ENCODE measurements at regions not wholly inside any gene's neighbourhood (a gene's known extent, or its start where the extent isn't known, plus 50 kb on each side); places are given as distances from the start of the nearest gene placed in this dataset.
"Not testable (repeated sequence)": the region's sequence is repeated elsewhere in the genome, so short reads cannot be mapped to it uniquely, and the experiment has no call there.

DNA sequence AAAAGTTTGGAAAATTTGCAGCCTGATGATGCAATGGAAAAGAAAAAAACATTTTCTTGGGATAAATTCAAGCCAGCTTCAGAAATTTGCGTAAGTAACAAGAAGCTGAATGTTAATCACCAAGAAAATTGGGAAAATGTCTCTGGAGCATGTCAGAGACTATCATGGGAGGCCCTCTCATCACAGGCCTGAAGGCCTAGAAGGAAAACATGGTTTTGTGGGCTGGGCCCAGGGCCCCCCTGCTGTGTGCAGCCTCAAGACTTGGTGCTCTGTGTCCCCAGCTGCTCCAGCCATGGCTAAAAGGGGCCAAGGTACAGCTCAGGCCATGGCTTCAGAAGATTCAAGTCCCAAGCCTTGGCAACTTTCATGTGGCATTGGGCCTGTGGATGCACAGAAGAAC lies 1049.8 kb upstream of the GRIA3 start:
- Histone ChIP-seq H3K9me3 (ENCODE audit: control insufficient read depth, low read depth, low read length) (no peaks in the 10 kb centered on the region), H3K27me3 (ENCODE audit: control insufficient read depth, insufficient read depth, low read length) (no peaks in the 10 kb centered on the region), H3K4me3 (ENCODE audit: low read length) (no peak overlapping the region), H3K36me3 (ENCODE audit: control insufficient read depth, insufficient read depth, low read length) (no peaks in the 10 kb centered on the region), H3K27ac (ENCODE audit: low read length) (no peak overlapping the region), H3K4me1 (ENCODE audit: control insufficient read depth, insufficient read depth, low read length) (no peaks in the 10 kb centered on the region)
- DNase-seq, result no peak
- WGBS (ENCODE audit: insufficient coverage, low lambda C conversion rate), result no CpG with 5 or more reads among the region's 1 CpG

DNA sequence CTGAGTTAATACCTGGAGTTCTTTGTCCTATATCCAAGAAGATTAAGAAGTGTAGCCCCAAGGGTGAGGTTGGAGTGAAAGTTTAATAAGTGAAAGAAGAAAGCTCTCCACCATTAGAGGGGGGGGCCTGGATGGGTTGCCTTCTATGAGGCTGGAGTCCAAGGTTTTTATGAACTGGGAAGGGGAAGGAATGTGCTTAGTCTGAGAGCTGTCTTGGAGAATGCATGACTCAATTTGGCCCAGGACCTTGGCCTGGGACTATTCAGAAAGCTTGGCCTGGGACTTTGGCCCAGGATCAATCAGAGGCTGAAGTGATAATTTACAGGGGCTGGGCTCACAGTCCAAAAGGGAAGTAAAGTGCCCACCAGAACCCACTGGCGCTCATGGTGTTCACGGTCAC lies 1049.0 kb upstream of the GRIA3 start:
- Histone ChIP-seq H3K9me3 (ENCODE audit: control insufficient read depth, low read depth, low read length) (no peaks in the 10 kb centered on the region), H3K36me3 (ENCODE audit: control insufficient read depth, insufficient read depth, low read length) (no peaks in the 10 kb centered on the region), H3K4me3 (ENCODE audit: low read length) (no peak overlapping the region), H3K27ac (ENCODE audit: low read length) (no peak overlapping the region), H3K4me1 (ENCODE audit: control insufficient read depth, insufficient read depth, low read length) (no peaks in the 10 kb centered on the region), H3K27me3 (ENCODE audit: control insufficient read depth, insufficient read depth, low read length) (no peaks in the 10 kb centered on the region)
- WGBS (ENCODE audit: insufficient coverage, low lambda C conversion rate), result no CpG with 5 or more reads among the region's 2 CpGs
- no peak for DNase-seq

- not testable (repeated sequence) for H3K4me1 ChIP-seq (ENCODE audit: control insufficient read depth, insufficient read depth, low read length); H3K27ac ChIP-seq (ENCODE audit: low read length); H3K4me3 ChIP-seq (ENCODE audit: low read length); H3K36me3 ChIP-seq (ENCODE audit: control insufficient read depth, insufficient read depth, low read length); H3K27me3 ChIP-seq (ENCODE audit: control insufficient read depth, insufficient read depth, low read length); H3K9me3 ChIP-seq (ENCODE audit: control insufficient read depth, low read depth, low read length); DNase-seq
- WGBS (ENCODE audit: insufficient coverage, low lambda C conversion rate), result no CpG with 5 or more reads among the region's 5 CpGs
Measured at GRCh38 chrX:122140219-122140618, 1043.9 kb upstream of the GRIA3 start.

DNA sequence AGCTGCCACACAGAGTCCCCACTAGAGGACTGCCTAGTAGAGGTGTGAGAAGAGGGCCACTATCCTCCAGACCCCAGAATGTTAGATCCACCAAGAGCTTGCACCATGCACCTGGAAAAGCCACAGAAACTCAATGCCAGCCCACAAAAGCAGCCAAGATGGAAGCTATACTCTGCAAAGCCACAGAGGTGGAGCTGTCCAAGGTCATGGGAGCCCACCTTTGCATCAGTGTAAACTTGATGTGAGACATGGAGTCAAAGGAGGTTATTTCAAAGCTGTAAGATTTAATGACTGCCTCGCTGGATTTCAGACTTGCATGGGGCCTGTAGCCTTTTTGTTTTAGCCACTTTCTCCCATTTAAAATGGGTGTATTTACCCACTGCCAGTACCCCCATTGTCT lies 1030.1 kb upstream of the GRIA3 start:
- no peak overlapping the region for H3K27ac ChIP-seq (ENCODE audit: low read length)
- no peak overlapping the region for H3K4me3 ChIP-seq (ENCODE audit: low read length)
- no peaks in the 10 kb centered on the region for H3K36me3 ChIP-seq (ENCODE audit: control insufficient read depth, insufficient read depth, low read length)
- H3K4me1 ChIP-seq (ENCODE audit: control insufficient read depth, insufficient read depth, low read length), result no peaks in the 10 kb centered on the region
- DNase-seq, result no peak
- H3K9me3 ChIP-seq (ENCODE audit: control insufficient read depth, low read depth, low read length), result no peaks in the 10 kb centered on the region
- WGBS (ENCODE audit: insufficient coverage, low lambda C conversion rate), result no CpG with 5 or more reads among the region's 1 CpG
- H3K27me3 ChIP-seq (ENCODE audit: control insufficient read depth, insufficient read depth, low read length), result no peaks in the 10 kb centered on the region

DNA sequence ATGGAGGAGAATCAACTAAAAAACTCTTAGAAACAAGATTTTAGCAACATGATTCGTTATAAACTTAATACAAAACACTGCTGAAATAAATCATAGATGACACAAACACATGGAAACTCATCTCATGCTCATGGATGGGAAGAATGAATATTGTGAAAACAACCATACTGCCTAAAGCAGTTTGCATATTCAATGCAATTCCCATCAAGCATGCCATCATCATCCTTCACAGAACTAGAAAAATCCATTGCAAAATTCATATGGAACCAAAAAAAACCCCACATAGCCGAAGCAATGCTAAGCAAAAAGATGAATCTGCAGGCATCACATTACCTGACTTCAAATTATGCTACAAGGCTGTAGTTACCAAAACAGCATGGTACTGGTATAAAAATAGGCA lies 1015.8 kb upstream of the GRIA3 start:
- Histone ChIP-seq H3K27me3 (ENCODE audit: control insufficient read depth, insufficient read depth, low read length) (no peaks in the 10 kb centered on the region), H3K9me3 (ENCODE audit: control insufficient read depth, low read depth, low read length) (no peaks in the 10 kb centered on the region), H3K36me3 (ENCODE audit: control insufficient read depth, insufficient read depth, low read length) (no peaks in the 10 kb centered on the region), H3K4me1 (ENCODE audit: control insufficient read depth, insufficient read depth, low read length) (no peaks in the 10 kb centered on the region), H3K4me3 (ENCODE audit: low read length) (no peak overlapping the region), H3K27ac (ENCODE audit: low read length) (no peak overlapping the region)
- no peak for DNase-seq
- no CpG with 5 or more reads among the region's 2 CpGs for WGBS (ENCODE audit: insufficient coverage, low lambda C conversion rate)

GRCh38 chrX:122184791-122185190 lies 999.3 kb upstream of the GRIA3 start:
- Histone ChIP-seq H3K4me3 (ENCODE audit: low read length) (no peak overlapping the region), H3K27ac (ENCODE audit: low read length) (no peak overlapping the region), H3K9me3 (ENCODE audit: control insufficient read depth, low read depth, low read length) (no peaks in the 10 kb centered on the region), H3K4me1 (ENCODE audit: control insufficient read depth, insufficient read depth, low read length) (no peaks in the 10 kb centered on the region), H3K27me3 (ENCODE audit: control insufficient read depth, insufficient read depth, low read length) (no peaks in the 10 kb centered on the region), H3K36me3 (ENCODE audit: control insufficient read depth, insufficient read depth, low read length) (no peaks in the 10 kb centered on the region)
- no CpG with 5 or more reads among the region's 1 CpG for WGBS (ENCODE audit: insufficient coverage, low lambda C conversion rate)
- DNase-seq, result no peak

DNA sequence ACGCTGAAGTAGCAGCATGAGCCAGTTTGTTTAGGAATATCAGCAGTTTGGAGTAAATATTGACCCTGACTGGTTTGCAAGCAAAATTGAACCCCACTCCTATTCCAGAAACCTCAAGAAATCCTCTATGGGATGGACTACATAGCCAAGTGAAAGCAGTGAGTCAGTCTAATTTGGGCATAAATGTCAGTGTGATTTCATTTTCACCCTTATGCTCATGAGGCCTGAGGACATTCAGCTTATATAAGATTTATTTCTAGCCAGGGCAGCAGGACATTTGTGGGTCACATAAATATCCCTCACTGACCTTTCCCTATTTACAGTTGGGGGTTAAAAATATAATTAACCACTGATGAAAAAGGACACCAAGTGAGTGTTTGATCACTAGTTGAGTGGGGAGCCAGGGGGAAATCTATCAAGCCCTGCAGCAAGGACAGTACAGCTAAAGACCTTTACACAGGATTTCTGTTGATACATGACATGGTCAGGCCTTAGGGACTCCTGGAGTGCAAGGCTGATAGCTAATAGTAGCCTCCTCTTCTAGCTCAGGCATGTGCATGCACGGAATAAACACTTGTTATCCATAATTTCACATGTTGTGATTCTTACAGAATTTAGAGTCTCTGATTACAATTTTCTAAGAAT lies 996.9 kb upstream of the GRIA3 start:
- WGBS (ENCODE audit: insufficient coverage, low lambda C conversion rate), result no CpG with 5 or more reads among the region's 2 CpGs
- no peak overlapping the region for H3K27ac ChIP-seq (ENCODE audit: low read length)

GRCh38 chrX:122188751-122189150 lies 995.3 kb upstream of the GRIA3 start:
- Histone ChIP-seq H3K36me3 (ENCODE audit: control insufficient read depth, insufficient read depth, low read length) (no peaks in the 10 kb centered on the region), H3K9me3 (ENCODE audit: control insufficient read depth, low read depth, low read length) (no peaks in the 10 kb centered on the region), H3K4me3 (ENCODE audit: low read length) (no peak overlapping the region), H3K4me1 (ENCODE audit: control insufficient read depth, insufficient read depth, low read length) (no peaks in the 10 kb centered on the region), H3K27me3 (ENCODE audit: control insufficient read depth, insufficient read depth, low read length) (no peaks in the 10 kb centered on the region), H3K27ac (ENCODE audit: low read length) (no peak overlapping the region)
- no CpG with 5 or more reads among the region's 2 CpGs for WGBS (ENCODE audit: insufficient coverage, low lambda C conversion rate)
- DNase-seq, result no peak

More for the DNA sequence above, 996.9 kb upstream of the GRIA3 start:
- DNase-seq, result no peak
- Histone ChIP-seq H3K4me1 (ENCODE audit: control insufficient read depth, insufficient read depth, low read length) (no peaks in the 10 kb centered on the region), H3K4me3 (ENCODE audit: low read length) (no peak overlapping the region), H3K36me3 (ENCODE audit: control insufficient read depth, insufficient read depth, low read length) (no peaks in the 10 kb centered on the region), H3K27me3 (ENCODE audit: control insufficient read depth, insufficient read depth, low read length) (no peaks in the 10 kb centered on the region), H3K9me3 (ENCODE audit: control insufficient read depth, low read depth, low read length) (no peaks in the 10 kb centered on the region)

DNA sequence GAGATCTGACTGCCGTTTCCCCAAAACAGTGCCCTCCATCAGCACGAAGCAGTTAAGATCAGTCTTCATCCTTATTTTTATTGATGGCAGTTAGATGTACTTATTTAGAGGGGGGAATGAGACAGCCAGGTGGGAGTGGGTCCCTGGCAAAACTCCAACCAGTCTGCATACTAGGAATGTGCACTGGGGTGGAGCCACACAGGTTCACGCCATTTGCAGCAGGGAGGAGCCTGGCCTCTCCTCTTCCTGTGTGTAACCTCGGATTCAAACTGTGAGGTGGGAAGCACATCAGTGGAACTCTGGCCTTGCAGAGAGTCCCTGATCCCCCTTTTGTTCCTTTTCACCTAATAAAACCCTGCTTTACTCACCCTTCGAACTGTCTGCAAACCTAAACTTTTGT lies 987.7 kb upstream of the GRIA3 start:
- no peaks in the 10 kb centered on the region for H3K36me3 ChIP-seq (ENCODE audit: control insufficient read depth, insufficient read depth, low read length)
- no peaks in the 10 kb centered on the region for H3K9me3 ChIP-seq (ENCODE audit: control insufficient read depth, low read depth, low read length)
- WGBS (ENCODE audit: insufficient coverage, low lambda C conversion rate), result no CpG with 5 or more reads among the region's 5 CpGs
- no peaks in the 10 kb centered on the region for H3K27me3 ChIP-seq (ENCODE audit: control insufficient read depth, insufficient read depth, low read length)
- H3K4me3 ChIP-seq (ENCODE audit: low read length), result no peak overlapping the region
- no peak for DNase-seq
- no peaks in the 10 kb centered on the region for H3K4me1 ChIP-seq (ENCODE audit: control insufficient read depth, insufficient read depth, low read length)
- H3K27ac ChIP-seq (ENCODE audit: low read length), result no peak overlapping the region

DNA sequence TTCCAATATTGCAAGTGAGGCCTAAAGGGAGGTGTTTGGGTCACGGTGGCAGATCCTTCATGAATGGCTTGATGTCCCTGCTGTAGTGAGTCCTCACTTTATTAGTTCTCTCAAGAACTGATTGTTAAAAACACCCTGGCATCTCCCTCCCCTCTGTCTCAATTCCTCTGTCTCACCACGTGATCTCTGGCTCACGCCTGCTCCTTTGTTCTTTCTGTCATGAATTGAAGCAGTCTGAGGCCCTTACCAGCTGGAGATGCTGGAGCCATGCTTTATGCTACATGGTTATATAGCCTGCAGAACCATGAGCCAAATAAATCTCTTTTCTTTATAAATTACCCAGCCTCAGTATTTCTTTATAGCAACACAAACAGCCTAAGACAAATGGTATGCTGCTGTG lies 980.7 kb upstream of the GRIA3 start:
- no peak overlapping the region for H3K4me3 ChIP-seq (ENCODE audit: low read length)
- H3K27me3 ChIP-seq (ENCODE audit: control insufficient read depth, insufficient read depth, low read length), result no peaks in the 10 kb centered on the region
- no peaks in the 10 kb centered on the region for H3K36me3 ChIP-seq (ENCODE audit: control insufficient read depth, insufficient read depth, low read length)
- DNase-seq, result no peak
- H3K9me3 ChIP-seq (ENCODE audit: control insufficient read depth, low read depth, low read length), result no peaks in the 10 kb centered on the region
- H3K4me1 ChIP-seq (ENCODE audit: control insufficient read depth, insufficient read depth, low read length), result no peaks in the 10 kb centered on the region
- H3K27ac ChIP-seq (ENCODE audit: low read length), result no peak overlapping the region
- no CpG with 5 or more reads among the region's 3 CpGs for WGBS (ENCODE audit: insufficient coverage, low lambda C conversion rate)

DNA sequence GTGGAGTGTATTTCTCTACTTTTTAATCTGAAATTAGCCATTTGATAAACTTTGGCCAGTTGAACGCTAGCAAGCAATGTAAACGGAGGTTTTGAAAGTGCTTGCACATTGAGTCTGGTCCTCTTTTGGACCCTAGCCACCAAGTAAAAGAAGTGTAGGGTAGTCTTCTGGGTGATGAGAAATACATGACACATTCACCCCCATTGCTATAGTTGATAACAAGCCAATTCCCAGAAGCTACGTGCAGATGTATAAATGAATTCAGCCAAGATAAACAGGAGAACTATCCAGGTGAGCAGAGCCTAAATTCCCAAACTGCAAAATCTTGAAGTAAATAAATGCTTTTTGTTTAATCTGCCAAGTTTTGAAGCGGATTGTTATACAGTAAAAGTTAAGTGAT lies 965.4 kb upstream of the GRIA3 start:
- Histone ChIP-seq H3K27me3 (ENCODE audit: control insufficient read depth, insufficient read depth, low read length) (no peaks in the 10 kb centered on the region), H3K4me1 (ENCODE audit: control insufficient read depth, insufficient read depth, low read length) (no peaks in the 10 kb centered on the region), H3K9me3 (ENCODE audit: control insufficient read depth, low read depth, low read length) (no peaks in the 10 kb centered on the region), H3K36me3 (ENCODE audit: control insufficient read depth, insufficient read depth, low read length) (no peaks in the 10 kb centered on the region), H3K4me3 (ENCODE audit: low read length) (no peak overlapping the region), H3K27ac (ENCODE audit: low read length) (no peak overlapping the region)
- no peak for DNase-seq
- no CpG with 5 or more reads among the region's 4 CpGs for WGBS (ENCODE audit: insufficient coverage, low lambda C conversion rate)

Measured in large intestine (tissue), 3 donors.